Activated T-cell treated with anti-CD3 and anti-CD28 coated beads, Interleukin-2, amount 50 U/mL, for 1 hour (primary cell): ENCODE measurements at regions not wholly inside any gene's neighbourhood (a gene's known extent, or its start where the extent isn't known, plus 50 kb on each side); places are given as distances from the start of the nearest gene placed in this dataset.

Source experiments
- DNase-seq: peaks from one replicate; pipeline ENCODE4 v3.0.0-alpha.2; 2020

DNA sequence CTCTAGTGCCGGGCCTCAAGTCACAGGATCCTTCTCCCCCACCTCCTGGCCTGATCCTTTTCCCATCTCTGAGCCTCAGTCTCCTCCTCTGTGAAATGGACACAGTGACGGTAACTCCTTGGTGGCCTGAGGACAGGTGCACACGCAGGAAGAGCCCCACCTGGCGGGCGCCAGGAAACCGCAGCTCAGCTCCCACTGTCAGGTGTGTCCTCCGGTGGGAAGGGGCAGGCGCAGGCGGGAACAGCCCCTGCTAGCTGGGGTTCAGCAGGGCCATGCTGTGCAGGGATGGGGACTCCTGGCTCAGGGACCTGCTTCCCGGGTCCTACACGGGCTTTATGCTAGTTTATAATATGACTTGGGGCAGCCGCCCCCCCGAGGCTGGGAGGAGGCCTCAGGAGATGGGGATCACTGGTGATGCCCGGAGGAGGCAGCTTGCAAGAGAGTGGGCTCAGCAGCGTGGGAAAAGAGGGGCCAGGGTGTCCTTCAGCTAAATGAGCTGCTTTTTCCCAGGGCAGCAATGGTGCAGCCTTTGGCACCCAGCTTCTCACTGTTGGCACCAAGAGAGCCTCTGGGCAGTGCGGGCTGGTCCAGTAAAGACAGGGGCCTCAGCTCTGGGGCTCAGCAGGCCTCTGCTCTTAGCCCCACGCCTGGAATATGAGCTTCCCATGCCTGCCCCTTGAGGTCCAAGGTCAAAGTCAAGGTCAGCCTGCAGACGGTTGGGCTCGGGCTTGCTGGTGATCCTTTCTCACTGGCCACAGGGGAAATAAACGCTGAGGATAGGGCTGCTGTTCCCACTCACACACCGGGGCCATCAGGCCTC is 68.0 kb upstream of the FAM20C start:
- no peak for DNase-seq

DNA sequence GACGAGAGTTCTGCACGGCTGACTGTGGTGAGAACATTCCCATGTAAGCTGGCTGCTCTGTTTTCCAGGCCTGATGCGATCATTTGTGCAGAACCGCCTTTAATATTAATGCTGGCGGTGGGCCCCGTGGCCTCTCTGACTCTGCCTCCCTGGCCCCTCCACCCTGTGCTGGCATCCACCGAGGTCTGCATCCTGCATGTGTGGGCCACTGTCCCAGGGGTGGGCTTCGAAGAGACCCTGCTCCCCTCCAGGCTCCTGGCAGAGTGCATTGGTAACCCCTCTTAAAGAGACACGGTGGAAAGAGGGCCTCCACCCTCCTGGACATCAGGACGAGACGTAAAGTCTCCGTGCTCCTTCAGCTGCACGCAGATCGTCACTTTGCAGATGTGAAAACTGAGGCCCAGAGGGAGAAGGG is 67.3 kb upstream of the FAM20C start:
- no peak for DNase-seq

DNA sequence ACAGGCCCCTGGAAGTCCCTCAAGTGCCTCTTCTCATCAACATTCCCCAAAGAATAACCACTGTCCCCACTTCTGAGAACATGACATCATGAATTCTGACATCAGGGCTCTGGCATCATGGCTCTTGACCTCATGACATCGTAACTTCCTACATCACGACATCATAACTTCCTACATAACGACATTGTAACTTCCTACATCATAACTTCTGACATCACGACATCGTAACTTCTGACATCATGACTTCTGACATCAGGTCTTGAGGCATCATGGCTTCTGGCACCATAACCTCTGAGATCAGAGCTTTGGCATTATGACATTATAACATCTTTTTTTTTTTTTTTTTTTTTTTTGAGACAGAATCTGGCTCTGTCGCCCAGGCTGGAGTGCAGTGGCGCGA is 66.7 kb upstream of the FAM20C start:
- DNase-seq: no peak

DNA sequence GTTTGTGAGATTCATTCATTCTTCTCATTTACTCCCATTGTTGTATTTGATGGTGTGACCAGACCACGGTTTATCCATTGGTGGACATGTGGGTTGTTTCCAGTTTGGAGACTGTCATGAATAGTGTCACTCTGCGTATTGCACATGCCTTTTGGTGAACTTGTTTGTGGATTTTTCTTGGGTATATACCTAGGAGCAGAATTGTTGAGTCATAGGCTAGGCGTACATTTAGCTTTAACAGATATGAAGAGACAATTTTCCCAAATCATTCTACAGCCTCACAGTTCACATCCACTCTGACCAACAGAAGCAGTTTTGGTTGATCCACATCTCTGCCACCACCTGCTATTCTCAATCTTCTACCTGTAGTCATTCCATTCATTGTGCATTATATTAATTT is 66.0 kb upstream of the FAM20C start:
- no peak for DNase-seq

GRCh38 chr7:127064-127598 is 65.2 kb upstream of the FAM20C start:
- no peak for DNase-seq

GRCh38 chr7:128171-129080 is 63.9 kb upstream of the FAM20C start:
- DNase-seq: no peak

- no peak for DNase-seq
Measured at GRCh38 chr7:129366-130221, 62.8 kb upstream of the FAM20C start.

- no peak for DNase-seq
Measured at GRCh38 chr7:130222-130572, 62.2 kb upstream of the FAM20C start.

GRCh38 chr7:130875-131780 is 61.2 kb upstream of the FAM20C start:
- DNase-seq: no peak

DNA sequence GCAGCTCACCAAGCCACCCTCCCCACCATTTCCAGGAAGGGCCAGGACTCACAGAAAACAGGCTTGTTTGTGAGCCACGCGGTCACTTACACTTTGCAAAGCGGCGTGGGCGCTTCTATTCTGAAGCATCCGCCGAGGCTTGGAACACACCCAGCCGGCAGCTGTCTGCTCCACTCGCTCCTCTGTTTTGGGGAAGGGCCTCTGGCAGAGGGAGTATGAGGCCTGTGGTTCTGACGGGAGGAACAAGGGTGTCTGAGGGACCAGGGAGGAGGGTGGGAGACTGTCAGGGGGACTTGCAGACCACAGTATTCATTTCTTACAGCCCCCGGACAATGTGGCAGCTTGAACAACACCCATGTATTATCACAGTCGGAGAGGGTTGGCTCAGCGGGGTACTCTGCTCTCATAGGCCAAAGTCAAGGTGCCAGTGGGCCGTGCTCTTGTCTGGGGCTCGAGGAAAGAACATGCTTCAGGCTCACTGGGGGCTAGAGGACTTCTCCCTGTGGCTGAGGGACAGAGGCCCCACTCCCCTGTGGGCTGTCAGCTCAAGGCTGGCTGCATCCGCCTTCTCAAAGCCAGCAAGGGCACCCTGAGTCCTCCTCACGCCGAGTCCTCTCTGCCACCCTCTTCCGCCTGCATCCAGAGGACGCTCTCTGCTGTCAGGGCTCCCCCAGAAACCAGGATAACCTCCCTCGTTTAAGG is 60.4 kb upstream of the FAM20C start:
- no peak for DNase-seq

GRCh38 chr7:132899-133298 is 59.5 kb upstream of the FAM20C start:
- no peak for DNase-seq

- no peak for DNase-seq
Measured at GRCh38 chr7:133470-133869, 58.9 kb upstream of the FAM20C start.

- no peak for DNase-seq
Measured at GRCh38 chr7:134029-134428, 58.3 kb upstream of the FAM20C start.

DNA sequence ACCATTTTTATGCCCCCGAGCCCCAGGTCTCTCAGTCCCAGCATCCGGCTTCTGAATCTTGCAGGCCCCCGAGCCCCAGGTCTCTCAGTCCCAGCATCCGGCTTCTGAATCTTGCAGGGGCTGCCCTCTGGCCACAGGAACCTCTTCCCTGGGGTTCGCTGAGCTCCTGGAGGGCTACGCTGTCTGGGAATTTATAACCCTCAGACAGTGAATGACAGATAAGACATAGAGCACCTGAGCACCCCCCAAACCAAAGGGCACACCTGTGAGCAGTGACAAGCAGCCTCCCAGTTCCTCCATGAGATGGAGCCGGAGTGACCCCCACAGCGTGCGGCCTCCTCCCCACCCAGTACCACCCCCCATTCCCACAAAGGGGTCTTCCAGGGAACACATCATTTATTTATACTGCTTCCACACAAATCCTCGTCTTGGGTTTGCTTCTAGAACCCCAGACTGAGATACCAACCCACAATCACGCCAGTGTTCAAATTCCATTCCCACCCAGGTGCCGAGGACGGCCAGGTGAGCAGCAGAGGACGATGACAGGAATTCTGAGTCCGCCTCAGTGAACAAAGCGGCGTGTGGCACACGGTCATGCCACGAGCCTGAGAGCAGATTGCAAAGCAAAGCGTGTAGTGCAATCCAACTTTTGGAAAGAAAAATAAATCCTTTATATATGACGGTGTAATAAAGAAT is 57.7 kb upstream of the FAM20C start:
- no peak for DNase-seq

DNA sequence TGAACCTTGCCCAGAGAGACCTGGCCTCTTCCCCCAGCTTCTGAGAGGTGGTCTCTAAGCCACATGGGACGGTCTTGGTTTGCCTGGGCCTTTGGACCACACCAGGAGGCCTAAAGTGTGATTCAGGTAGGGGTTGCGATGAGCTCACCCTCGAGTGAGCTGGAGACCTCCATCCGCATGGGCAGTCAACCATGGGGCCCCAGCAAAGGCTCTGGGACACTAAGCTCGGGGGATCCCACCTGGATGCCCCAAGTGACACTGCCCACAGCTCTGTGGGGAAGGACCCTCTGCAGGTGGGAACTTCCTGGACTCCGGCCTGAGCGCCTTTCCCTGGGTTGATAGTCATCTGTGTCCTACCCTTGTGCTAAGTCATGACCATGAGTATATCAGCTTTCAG is 57.1 kb upstream of the FAM20C start:
- no peak for DNase-seq

GRCh38 chr7:135731-136645 is 56.4 kb upstream of the FAM20C start:
- no peak for DNase-seq

- DNase-seq: no peak
Measured at GRCh38 chr7:137094-137891, 55.1 kb upstream of the FAM20C start.

DNA sequence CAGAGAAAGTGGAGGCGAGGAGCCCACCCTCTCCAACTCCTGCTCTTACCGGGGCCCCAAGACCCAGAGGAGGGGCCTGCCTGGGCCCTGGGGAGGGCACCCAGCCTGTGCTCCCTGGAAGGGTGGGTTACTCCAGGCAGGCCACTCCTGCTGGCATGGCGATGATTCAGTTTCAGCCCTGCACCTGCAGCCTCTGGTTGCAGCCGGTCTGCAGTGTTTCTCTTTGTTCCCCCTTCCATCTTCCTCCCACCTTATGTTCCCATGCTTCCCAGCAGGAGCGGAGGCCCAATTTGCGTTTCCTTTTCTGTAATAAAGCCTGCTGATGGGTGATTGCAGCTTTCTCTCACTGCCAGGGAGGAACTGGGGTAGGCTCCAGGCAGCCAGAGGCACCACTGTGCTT is 53.2 kb upstream of the FAM20C start:
- DNase-seq: no peak
